K562 (cell line): ENCODE measurements at regions not wholly inside any gene's neighbourhood (a gene's known extent, or its start where the extent isn't known, plus 50 kb on each side); places are given as distances from the start of the nearest gene placed in this dataset.

ENCODE experiments used
- ATAC-seq: fragments of 200-7000 bp; cut with Tn5 transposase; 3 replicates; pipeline ENCODE4 v1.9.1; 2020; ENCODE audit warnings: moderate library complexity
- BruUV-seq: library from RNA; stranded (reverse); fragments of 400-500 nt; replicated peaks from 2 replicates; lab custom pipeline; 2021; lab: Mats Ljungman, UMichigan
- CTCF ChIA-PET: fragments of 300-600 bp; formaldehyde crosslinking; extraction: SDS; loops from one replicate; lab custom pipeline; 2021; ENCODE audit warnings: low intra/inter-chr PET ratio; lab: Yijun Ruan, JAX
- POLR2A ChIA-PET: fragments of 300-600, 350-650 bp; sonication (Branson Sonifier 250); formaldehyde crosslinking; extraction: SDS; loops from one replicate; lab custom pipeline; 2021; ENCODE audit warnings: antibody characterized with exemption, inconsistent platforms; lab: Yijun Ruan, JAX
- DNase-seq, 4 experiments: peaks; one replicate each; pipeline versions ENCODE4 v3.0.0 to v3.0.0-alpha.2; 2011 to 2018; ENCODE audit warnings: low spot score in 3 of 4, mixed read lengths in 3 of 4; ENCODE audit errors: extremely low read depth in 1 of 4
- FAIRE-seq: peaks from 2 replicates; lab custom pipeline; 2011; peaks lifted over from hg19 to GRCh38; lab: Jason Lieb, UNC
- H2AFZ ChIP-seq: 2 replicates; pipeline ENCODE4 v1.6.0; 2011; ENCODE audit warnings: low read depth, low read length, control low read depth, inconsistent platforms
- H3K27ac ChIP-seq: fragments of 200-600 bp; 3 replicates; pipeline ENCODE4 v1.8.0; 2011; ENCODE audit warnings: low read depth, mild to moderate bottlenecking, control low read depth, inconsistent platforms, low read length, moderate library complexity, mixed read lengths; ENCODE audit errors: extremely low read depth
- H3K27me3 ChIP-seq, 2 experiments: fragments of 300-600 bp in 1 of 2; 2 replicates in 1 of 2; 3 replicates in 1 of 2; pipeline versions ENCODE4 v1.6.0 to v1.8.0; 2011; ENCODE audit warnings: inconsistent platforms in 2 of 2, low read length in 2 of 2, mild to moderate bottlenecking in 1 of 2, mixed read lengths in 1 of 2, moderate library complexity in 1 of 2; ENCODE audit not compliant: control insufficient read depth in 2 of 2, insufficient read depth in 2 of 2
- H3K36me3 ChIP-seq: fragments of 300-600 bp; 3 replicates; pipeline ENCODE4 v1.8.0; 2011; ENCODE audit warnings: mild to moderate bottlenecking, low read length, inconsistent platforms; ENCODE audit not compliant: control insufficient read depth, insufficient read depth
- H3K4me1 ChIP-seq, 2 experiments: fragments of 200-600 bp in 1 of 2; replicated peaks in 1 of 2; 2 replicates in 1 of 2; 3 replicates in 1 of 2; pipeline versions ENCODE4 v1.5.1 to v1.8.0; 2011; ENCODE audit warnings: inconsistent platforms in 2 of 2, low read length in 2 of 2, mild to moderate bottlenecking in 1 of 2, mixed read lengths in 1 of 2, moderate library complexity in 1 of 2; ENCODE audit not compliant: control insufficient read depth in 2 of 2, insufficient read depth in 2 of 2
- H3K4me2 ChIP-seq: 2 replicates; pipeline ENCODE4 v1.6.1; 2011; ENCODE audit warnings: low read length, control low read depth, inconsistent platforms, mixed read lengths; ENCODE audit not compliant: insufficient read depth
- H3K4me3 ChIP-seq: fragments of 200-600 bp; sonication (generic), shearing (Covaris generic); 2 replicates; pipeline ENCODE4 v1.5.1; 2016; ENCODE audit warnings: control low read depth, inconsistent platforms
- H3K79me2 ChIP-seq: fragments of 200-600 bp; 3 replicates; pipeline ENCODE4 v1.8.0; 2011; ENCODE audit warnings: low read length, inconsistent platforms; ENCODE audit not compliant: control insufficient read depth, insufficient read depth
- H3K9ac ChIP-seq, 2 experiments: 2 replicates each; pipeline versions ENCODE4 v1.6.0 to v1.6.1; 2011; ENCODE audit warnings: low read depth in 2 of 2, low read length in 2 of 2, control low read depth in 1 of 2, inconsistent platforms in 1 of 2, mild to moderate bottlenecking in 1 of 2, mixed read lengths in 1 of 2; ENCODE audit not compliant: insufficient read depth in 1 of 2
- H3K9me1 ChIP-seq: one replicate; pipeline ENCODE4 v1.6.0; 2011; ENCODE audit warnings: inconsistent platforms, mild to moderate bottlenecking, low read length, moderate library complexity; ENCODE audit not compliant: control insufficient read depth, insufficient read depth
- H3K9me3 ChIP-seq: replicated peaks from 2 replicates; pipeline ENCODE4 v1.5.1; 2011; ENCODE audit warnings: low read depth, low read length, inconsistent platforms; ENCODE audit not compliant: control insufficient read depth, insufficient read depth
- H4K20me1 ChIP-seq: replicated peaks from 2 replicates; pipeline ENCODE4 v1.6.1; 2011; ENCODE audit warnings: low read length, inconsistent platforms, mixed read lengths; ENCODE audit not compliant: control insufficient read depth, insufficient read depth
- CTBP1 ChIP-seq: fragments of 450-650 bp; IDR thresholded peaks from 2 replicates; pipeline ENCODE4 v1.6.1; 2016; ENCODE audit warnings: borderline replicate concordance
- HSF4 ChIP-seq: fragments of 250-450 bp; sonication (Bioruptor Pico); IDR thresholded peaks from 2 replicates; pipeline ENCODE4 v2.1.2; 2022; ENCODE audit warnings: mild to moderate bottlenecking, moderate library complexity, borderline replicate concordance
- KLF16 ChIP-seq: IDR thresholded peaks from 2 replicates; pipeline ENCODE4 v1.6.1; 2016; ENCODE audit warnings: antibody characterized with exemption
- MEF2A ChIP-seq: IDR thresholded peaks from 2 replicates; pipeline ENCODE4 v1.6.1; 2011; ENCODE audit warnings: low read depth, mild to moderate bottlenecking, low read length, moderate library complexity; ENCODE audit not compliant: control insufficient read depth
- POLR3A ChIP-seq: IDR thresholded peaks from 2 replicates; pipeline ENCODE4 v1.6.1; 2011; ENCODE audit warnings: borderline replicate concordance, mild to moderate bottlenecking, moderate library complexity; ENCODE audit not compliant: insufficient read length, insufficient read depth; ENCODE audit errors: extremely low read depth
- RBFOX2 ChIP-seq: fragments of 200-400 bp; formaldehyde crosslinking; IDR thresholded peaks from 2 replicates; pipeline ENCODE4 v1.6.1; 2017; ENCODE audit warnings: low read depth, mild to moderate bottlenecking, low read length, moderate library complexity
- RBM15 ChIP-seq: fragments of 200-400 bp; formaldehyde crosslinking; IDR thresholded peaks from 2 replicates; pipeline ENCODE4 v1.6.1; 2018; ENCODE audit warnings: mild to moderate bottlenecking, low read length, moderate library complexity; ENCODE audit not compliant: insufficient read depth
- REST ChIP-seq, 2 experiments: fragments of 450-650 bp; formaldehyde crosslinking in 1 of 2; IDR thresholded peaks; 2 replicates each; pipeline versions ENCODE4 v1.4.0 to v1.6.1; 2014 to 2020; ENCODE audit warnings: mild to moderate bottlenecking in 2 of 2, borderline replicate concordance in 1 of 2, low read depth in 1 of 2
- RFX1 ChIP-seq: fragments of 450-650 bp; IDR thresholded peaks from 2 replicates; pipeline ENCODE4 v1.6.1; 2016; ENCODE audit warnings: mild to moderate bottlenecking, moderate library complexity
- SIRT6 ChIP-seq: IDR thresholded peaks from one replicate; pipeline ENCODE4 v1.6.1; 2012; ENCODE audit warnings: low read depth, mild to moderate bottlenecking, control low read depth, inconsistent platforms, low read length, moderate library complexity
- TBP ChIP-seq: optimal IDR thresholded peaks from 2 replicates; pipeline ENCODE3; 2011; ENCODE audit warnings: low read depth, low read length, improper control_type of control experiment
- WGBS: fragments of 100-300 bp; shearing (Covaris generic); methylation state at CpG from one replicate; pipeline ENCODE4 v1.1.6; 2016; ENCODE audit warnings: low coverage, mixed read lengths; ENCODE audit not compliant: insufficient coverage; ENCODE audit errors: missing lambda C conversion rate; 5-methylcytosine and 5-hydroxymethylcytosine counted together
- in situ Hi-C: fragments of 300-500 bp; cut with MboI; formaldehyde crosslinking; loops from 4 replicates; pipeline ENCODE4 v1.15.0; 2018; ENCODE audit warnings: inconsistent platforms, mixed read lengths
- intact Hi-C: fragments of 100-400 bp; cut with micrococcal nuclease; formaldehyde crosslinking; loops from 2 replicates; pipeline ENCODE4 v1.14.2; 2022
- TF ChIP-seq, protein P1 (sequence below): fragments of 450-650 bp; IDR thresholded peaks from 2 replicates; pipeline ENCODE4 v1.6.1; 2017; ENCODE audit warnings: antibody characterized with exemption
- TF ChIP-seq, protein P2 (sequence below): fragments of 450-650 bp; formaldehyde crosslinking; IDR thresholded peaks from 2 replicates; pipeline ENCODE4 v1.4.0; 2022; ENCODE audit warnings: mild to moderate bottlenecking, moderate library complexity

DNA sequence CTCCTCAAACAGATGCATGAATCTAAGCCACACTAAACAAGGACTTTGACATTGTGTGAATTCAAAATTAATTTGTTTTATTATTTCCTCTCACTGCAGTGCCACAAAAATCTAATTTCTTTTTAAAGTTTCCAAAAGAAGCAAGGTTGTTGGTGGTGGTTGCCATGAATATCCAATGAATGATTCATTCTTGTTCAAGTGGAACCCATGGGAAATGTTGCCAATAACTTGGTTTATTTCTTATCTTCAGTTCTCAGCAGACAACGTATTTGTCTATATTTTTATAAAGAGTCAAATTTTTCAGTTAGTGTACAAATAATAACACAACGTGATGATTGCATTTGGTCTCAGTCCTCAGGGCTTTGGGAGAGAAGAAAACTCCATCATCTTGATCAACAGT lies 309.4 kb upstream of the NOCT start:
- Histone ChIP-seq H3K4me1 (no peaks in the 10 kb centered on the region; a peak in 1 of 5 replicates), H3K36me3 (no peaks in the 10 kb centered on the region), H3K9me3 (no peaks in the 10 kb centered on the region), H3K27me3 (peaks cover 6 to 7% of the 10 kb centered on the region in 2 experiments; a peak in 3 of 5 replicates), H3K9me1 (no peaks in the 10 kb centered on the region), H3K4me2 (no peak overlapping the region), H3K79me2 (no peaks in the 10 kb centered on the region), H3K4me3 (no peak overlapping the region), H3K27ac (no peak overlapping the region), H4K20me1 (no peaks in the 10 kb centered on the region), H3K9ac (no peak overlapping the region), H2AFZ (no peak overlapping the region)
- DNase-seq (no peak), FAIRE-seq (no peak), ATAC-seq (no peak)
- in situ Hi-C loops, result no loop called here
- ChIA-PET CTCF (no interaction called here), POLR2A (no interaction called here)
- intact Hi-C loops, result no loop called here
- no TSS peak for BruUV-seq
- WGBS, result 0% methylated on average over 2 of the region's 2 CpGs
- no peak for TF ChIP-seq TBP
- TF ChIP-seq, protein P1, sequence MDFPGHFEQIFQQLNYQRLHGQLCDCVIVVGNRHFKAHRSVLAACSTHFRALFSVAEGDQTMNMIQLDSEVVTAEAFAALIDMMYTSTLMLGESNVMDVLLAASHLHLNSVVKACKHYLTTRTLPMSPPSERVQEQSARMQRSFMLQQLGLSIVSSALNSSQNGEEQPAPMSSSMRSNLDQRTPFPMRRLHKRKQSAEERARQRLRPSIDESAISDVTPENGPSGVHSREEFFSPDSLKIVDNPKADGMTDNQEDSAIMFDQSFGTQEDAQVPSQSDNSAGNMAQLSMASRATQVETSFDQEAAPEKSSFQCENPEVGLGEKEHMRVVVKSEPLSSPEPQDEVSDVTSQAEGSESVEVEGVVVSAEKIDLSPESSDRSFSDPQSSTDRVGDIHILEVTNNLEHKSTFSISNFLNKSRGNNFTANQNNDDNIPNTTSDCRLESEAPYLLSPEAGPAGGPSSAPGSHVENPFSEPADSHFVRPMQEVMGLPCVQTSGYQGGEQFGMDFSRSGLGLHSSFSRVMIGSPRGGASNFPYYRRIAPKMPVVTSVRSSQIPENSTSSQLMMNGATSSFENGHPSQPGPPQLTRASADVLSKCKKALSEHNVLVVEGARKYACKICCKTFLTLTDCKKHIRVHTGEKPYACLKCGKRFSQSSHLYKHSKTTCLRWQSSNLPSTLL, result no peak
- TF ChIP-seq RBM15, result no peak
- no peak for TF ChIP-seq KLF16
- TF ChIP-seq HSF4 (CRISPR knock-in tag), result no peak
- TF ChIP-seq REST (IDR thresholded peaks at IDR 0.05; ENCODE audit: borderline replicate concordance), result no peak
- no peak for TF ChIP-seq REST (CRISPR knock-in tag; IDR thresholded peaks at IDR 0.05; ENCODE audit: low read depth)
- TF ChIP-seq RFX1, result no peak
- TF ChIP-seq MEF2A, result no peak
- TF ChIP-seq POLR3A, result no peak
- no peak for TF ChIP-seq RBFOX2
- no peak for TF ChIP-seq SIRT6
- TF ChIP-seq, protein P2, sequence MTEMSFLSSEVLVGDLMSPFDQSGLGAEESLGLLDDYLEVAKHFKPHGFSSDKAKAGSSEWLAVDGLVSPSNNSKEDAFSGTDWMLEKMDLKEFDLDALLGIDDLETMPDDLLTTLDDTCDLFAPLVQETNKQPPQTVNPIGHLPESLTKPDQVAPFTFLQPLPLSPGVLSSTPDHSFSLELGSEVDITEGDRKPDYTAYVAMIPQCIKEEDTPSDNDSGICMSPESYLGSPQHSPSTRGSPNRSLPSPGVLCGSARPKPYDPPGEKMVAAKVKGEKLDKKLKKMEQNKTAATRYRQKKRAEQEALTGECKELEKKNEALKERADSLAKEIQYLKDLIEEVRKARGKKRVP (CRISPR knock-in tag), result no peak
- TF ChIP-seq CTBP1, result no peak
